RCC 7860 (cell line): ENCODE measurements at regions not wholly inside any gene's neighbourhood (a gene's known extent, or its start where the extent isn't known, plus 50 kb on each side); places are given as distances from the start of the nearest gene placed in this dataset.
"Not testable (repeated sequence)": the region's sequence is repeated elsewhere in the genome, so short reads cannot be mapped to it uniquely, and the experiment has no call there.

ENCODE experiments used
- DNase-seq: peaks from one replicate; pipeline ENCODE4 v3.0.0-alpha.2; 2015; ENCODE audit warnings: low spot score
- FAIRE-seq: peaks from 2 replicates; lab custom pipeline; 2012; peaks lifted over from hg19 to GRCh38; lab: Jason Lieb, UNC

- no peak for DNase-seq
- FAIRE-seq, result no peak
These were observed 201.4 kb upstream of the DDX18 start for GRCh38 chr2:117613101-117613500.

- no peak for FAIRE-seq
- DNase-seq, result no peak
These were observed 200.2 kb upstream of the DDX18 start for GRCh38 chr2:117614296-117614695.

DNA sequence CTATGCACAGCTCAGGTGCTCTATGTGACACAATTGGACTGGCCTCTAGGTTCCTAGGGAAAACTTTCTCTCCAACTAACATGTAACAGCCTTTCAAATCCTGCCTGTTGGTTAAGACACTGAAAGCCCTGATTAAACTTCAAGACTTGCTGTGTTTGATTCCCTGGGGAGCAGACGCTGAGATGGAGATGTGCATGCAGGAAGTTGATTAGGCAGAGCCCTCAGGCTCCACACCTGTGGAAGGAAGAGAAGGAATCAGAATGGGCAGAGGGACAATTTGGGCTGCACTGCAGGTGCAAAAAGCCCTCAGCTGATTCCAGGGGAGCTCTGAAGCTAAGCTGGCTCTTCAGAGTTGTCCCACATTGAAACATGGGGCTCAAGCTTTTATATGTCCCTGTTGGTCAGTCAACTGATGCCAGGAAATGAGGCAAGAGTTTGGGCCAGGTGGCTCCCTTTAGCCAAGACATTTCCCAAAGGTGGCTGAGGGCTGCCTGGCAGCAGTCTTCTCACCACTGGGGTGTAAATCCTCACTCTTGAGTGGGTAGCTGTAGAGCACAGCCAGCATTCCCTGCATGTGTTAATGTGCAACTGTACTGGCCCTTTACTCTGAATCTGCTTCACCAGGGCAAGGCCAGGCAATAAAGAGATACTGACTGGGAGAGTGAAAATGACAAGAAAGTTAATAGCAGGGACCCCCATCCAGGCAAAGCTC is 199.5 kb upstream of the DDX18 start:
- DNase-seq (no peak), FAIRE-seq (no peak)

DNA sequence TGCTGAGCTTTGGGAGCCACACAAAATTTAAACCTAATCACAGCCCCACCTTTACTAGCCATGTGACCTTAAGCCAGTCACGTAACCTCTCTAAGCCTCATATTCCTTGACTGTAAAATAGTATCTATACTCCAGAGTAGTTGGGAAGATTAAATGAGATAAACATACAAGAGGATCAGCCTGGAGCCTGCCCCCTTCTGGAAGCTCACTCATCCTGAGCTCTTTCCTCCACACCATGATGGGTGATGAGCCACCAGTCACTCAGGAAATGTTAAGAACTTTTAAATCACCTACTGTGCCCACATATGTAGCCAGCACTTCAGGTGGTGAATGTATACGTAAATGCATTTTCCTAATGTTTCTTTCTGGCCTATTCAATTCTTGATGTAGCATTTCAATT is 195.9 kb upstream of the DDX18 start:
- FAIRE-seq (no peak), DNase-seq (no peak)

- no peak for FAIRE-seq
- DNase-seq, result no peak
These were observed 193.2 kb upstream of the DDX18 start for GRCh38 chr2:117621326-117621725.

- not testable (repeated sequence) for FAIRE-seq, DNase-seq
These were observed 191.3 kb upstream of the DDX18 start for GRCh38 chr2:117623175-117623574.

- DNase-seq, result no peak
- no peak for FAIRE-seq
These were observed 183.1 kb upstream of the DDX18 start for GRCh38 chr2:117631152-117631945.

DNA sequence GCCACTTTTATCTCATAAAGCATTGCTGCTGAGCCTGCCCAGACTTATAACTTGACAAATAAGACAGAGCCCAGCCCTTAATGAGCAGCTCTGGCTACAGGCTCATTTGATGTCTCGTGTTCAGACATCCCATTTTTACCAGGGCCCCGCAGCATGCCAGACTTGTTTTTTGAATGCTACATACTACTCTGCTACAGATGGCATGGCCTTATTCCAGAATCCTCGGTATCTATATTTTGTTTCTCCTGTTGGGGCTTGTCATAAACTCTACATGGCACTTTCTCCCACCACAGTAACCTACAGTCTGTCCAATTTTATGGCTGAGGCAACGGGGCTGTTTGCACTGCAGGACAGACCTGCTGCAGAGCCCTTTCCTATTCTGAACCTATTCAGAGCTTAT is 179.0 kb upstream of the DDX18 start:
- FAIRE-seq, result no peak

GRCh38 chr2:117639401-117639800 is 175.1 kb upstream of the DDX18 start:
- no peak for DNase-seq
- FAIRE-seq, result no peak

More for the DNA sequence above, 179.0 kb upstream of the DDX18 start:
- DNase-seq, result no peak

- no peak for DNase-seq
- no peak for FAIRE-seq
These were observed 170.1 kb upstream of the DDX18 start for GRCh38 chr2:117644403-117644802.

DNA sequence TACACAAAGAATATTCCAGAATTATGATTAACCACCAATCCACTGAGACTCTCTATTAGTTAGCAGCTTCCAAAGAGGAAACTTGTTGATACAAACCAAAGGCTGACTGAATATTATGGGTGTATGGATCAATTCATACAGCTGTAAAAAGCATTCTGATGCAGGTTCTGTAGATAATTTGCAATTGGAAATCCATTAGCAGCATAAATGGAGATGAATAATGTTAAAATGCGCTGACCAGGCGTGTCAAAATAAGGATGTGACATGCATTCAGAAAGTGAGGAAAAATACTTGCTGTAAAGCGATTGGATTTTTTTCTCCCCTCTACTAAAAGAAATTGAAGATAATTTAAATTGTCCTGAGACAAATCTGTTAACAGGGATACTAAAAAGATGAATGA is 169.0 kb upstream of the DDX18 start:
- no peak for FAIRE-seq
- no peak for DNase-seq

DNA sequence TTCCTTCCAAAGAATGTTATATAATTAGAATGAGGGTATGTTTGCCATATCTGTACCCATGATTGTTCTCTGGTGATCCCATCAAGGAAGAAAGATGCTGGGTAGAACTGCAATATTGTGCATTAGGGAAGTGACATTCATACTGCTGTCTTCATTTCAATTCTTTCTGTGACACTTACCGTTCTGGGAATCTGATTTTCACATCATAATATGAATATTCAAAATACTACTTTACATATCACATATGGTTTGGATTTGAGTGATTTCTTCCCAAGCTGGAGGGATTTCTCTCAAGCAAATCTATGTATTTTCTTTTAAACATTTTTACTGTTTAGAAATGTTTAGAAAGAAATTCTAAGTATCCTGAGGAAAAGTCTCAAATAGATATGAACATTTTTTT is 168.4 kb upstream of the DDX18 start:
- DNase-seq, result no peak
- no peak for FAIRE-seq

DNA sequence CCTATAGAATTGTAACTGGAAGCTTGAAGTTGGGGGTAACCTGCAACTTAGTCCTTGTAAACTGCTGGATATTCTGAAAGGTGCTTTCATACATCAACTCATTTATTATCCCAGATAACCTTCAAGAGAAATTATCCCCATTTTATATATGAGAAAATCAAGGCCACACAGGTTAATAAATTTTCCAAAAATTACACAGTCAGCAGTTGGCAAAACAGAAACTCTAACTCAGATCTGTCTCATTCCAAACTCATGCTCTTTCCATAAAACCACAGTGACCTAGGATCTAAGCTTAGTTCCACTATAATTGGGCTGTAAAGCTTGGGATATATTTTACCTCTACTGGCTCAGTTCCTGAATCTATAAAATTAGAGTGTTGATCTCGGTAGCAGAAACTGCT is 167.6 kb upstream of the DDX18 start:
- no peak for FAIRE-seq

DNA sequence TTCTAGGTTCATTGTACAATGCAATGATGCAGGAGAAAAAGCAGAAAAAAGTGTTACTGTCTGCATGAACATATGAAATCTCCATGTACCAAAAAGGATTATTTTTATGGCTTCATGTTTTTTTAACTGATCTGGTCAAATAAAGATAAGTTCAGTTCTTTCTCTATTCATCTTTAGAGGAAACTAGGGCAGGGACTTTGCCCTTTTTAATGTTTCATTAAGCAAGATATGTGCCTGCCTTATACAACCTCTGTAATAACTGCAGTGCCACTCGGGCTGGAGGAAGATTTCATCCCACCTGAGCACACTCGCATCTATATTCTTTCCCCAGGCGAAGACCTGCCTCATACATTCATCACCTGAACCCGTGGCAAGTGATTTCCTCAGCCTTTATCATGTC is 157.9 kb upstream of the DDX18 start:
- DNase-seq (no peak), FAIRE-seq (no peak)

More for the DNA sequence above, 167.6 kb upstream of the DDX18 start:
- DNase-seq, result no peak

GRCh38 chr2:117661619-117662018 is 152.9 kb upstream of the DDX18 start:
- FAIRE-seq (no peak), DNase-seq (no peak)

DNA sequence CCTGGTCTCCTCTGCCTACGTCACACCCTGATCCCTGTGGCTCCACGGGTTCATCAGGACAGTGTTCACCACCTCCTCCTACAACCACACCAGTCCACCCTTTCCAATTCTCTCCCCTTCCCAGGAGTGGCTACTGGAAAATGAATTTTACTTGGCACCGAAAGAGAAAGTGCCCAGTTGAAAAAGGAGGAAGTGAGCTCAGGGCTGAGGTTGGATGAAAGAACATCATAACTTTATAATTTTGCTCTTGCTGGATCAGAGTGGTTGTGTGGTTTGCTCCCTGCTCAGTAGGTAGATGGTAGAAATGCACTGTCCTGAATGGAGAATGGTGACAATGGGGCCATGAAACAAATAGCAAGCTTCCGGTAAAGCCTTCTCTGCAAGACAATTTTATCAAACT is 140.3 kb upstream of the DDX18 start:
- DNase-seq (no peak), FAIRE-seq (no peak)

DNA sequence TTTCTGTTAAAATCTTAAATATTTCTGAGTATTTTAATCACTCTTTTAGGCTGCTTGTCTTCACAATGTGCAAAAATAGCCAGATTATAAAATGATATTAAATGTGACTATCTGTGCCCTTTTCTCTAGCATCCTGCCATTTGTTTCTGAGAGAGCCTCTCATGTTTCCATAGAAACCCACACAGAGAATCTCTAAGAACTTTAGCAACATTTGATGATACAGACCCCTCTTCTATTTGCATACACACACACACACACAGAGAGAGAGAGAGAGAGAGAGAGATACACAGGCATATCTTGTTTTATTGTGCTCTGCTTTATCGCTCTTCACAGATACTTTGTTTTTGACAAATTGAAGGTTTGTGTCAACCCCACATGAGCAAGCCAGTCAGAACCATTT is 134.5 kb upstream of the DDX18 start:
- FAIRE-seq, result no peak

GRCh38 chr2:117684919-117685318 is 129.6 kb upstream of the DDX18 start:
- no peak for DNase-seq
- FAIRE-seq, result no peak

More for the DNA sequence above, 134.5 kb upstream of the DDX18 start:
- DNase-seq, result no peak

GRCh38 chr2:117686699-117687098 is 127.8 kb upstream of the DDX18 start:
- DNase-seq (no peak), FAIRE-seq (no peak)

- no peak for DNase-seq
- no peak for FAIRE-seq
These were observed 122.9 kb upstream of the DDX18 start for GRCh38 chr2:117691595-117691994.

GRCh38 chr2:117692001-117692763 is 122.3 kb upstream of the DDX18 start:
- FAIRE-seq, result no peak
- DNase-seq, result no peak

DNA sequence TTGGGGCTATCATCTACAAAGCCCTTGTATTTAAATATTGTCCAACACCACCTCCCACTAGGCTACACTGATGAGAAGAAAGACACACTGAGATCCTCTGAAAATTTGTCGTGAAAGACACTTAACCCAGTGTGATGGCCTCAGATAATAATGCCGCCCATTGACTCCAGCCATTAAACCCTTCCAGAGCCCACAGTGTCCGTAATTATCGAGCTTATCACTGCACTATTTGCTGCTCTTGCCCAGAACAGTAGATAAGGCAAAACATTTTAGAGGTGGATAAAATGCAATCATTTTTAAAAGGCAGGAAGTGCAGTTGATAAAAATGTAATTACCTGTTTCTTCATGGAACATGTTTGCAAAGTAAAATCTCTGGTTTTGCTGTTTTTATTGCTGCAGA is 121.3 kb upstream of the DDX18 start:
- FAIRE-seq (no peak), DNase-seq (no peak)
